ENCODE measurements at regions not wholly inside any gene's neighbourhood (a gene's known extent, or its start where the extent isn't known, plus 50 kb on each side); places are given as distances from the start of the nearest gene placed in this dataset.
A peak's percentile ranks its signal among the peaks of the same experiment; 100 is the strongest.
"Not testable (repeated sequence)": the region's sequence is repeated elsewhere in the genome, so short reads cannot be mapped to it uniquely, and the experiment has no call there.

- H3K9me3 ChIP-seq = peaks cover 18% of the 10 kb centered on the region
- no peaks in the 10 kb centered on the region for H3K27me3 ChIP-seq
- no peak overlapping the region for H3K4me3 ChIP-seq
- H3K36me3 ChIP-seq = no peaks in the 10 kb centered on the region
- no peak for DNase-seq
Observed at GRCh38 chr1:222068937-222069336, 327.0 kb upstream of the DUSP10 start.

- H3K4me3 ChIP-seq = no peak overlapping the region
- H3K27me3 ChIP-seq = no peaks in the 10 kb centered on the region
- H3K9me3 ChIP-seq = peaks cover 18% of the 10 kb centered on the region
- no peaks in the 10 kb centered on the region for H3K36me3 ChIP-seq
- no peak for DNase-seq
Observed at GRCh38 chr1:222068101-222068500, 326.2 kb upstream of the DUSP10 start.

DNA sequence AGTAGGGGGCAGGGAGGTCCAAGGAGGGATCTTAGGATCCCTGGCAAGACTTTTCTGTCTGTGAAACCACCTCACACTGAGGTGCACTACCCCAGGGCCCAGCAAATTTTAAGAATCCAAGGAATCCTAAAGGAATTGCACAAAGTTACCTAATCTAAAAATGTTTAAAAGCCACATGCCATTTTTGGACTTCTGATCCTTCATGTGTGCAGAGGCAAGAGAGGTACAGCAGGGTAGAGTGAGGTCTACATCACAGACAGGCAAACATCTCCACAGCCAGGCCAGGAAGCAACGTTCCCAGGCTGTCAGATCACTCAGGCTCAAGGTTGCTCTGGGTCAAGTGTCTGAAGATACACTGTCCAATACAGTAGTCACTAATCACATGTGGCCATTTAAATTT is 324.6 kb upstream of the DUSP10 start:
- no peaks in the 10 kb centered on the region for H3K36me3 ChIP-seq
- no peak overlapping the region for H3K4me3 ChIP-seq
- DNase-seq = no peak
- H3K27me3 ChIP-seq = no peaks in the 10 kb centered on the region
- peaks cover 18% of the 10 kb centered on the region for H3K9me3 ChIP-seq

DNA sequence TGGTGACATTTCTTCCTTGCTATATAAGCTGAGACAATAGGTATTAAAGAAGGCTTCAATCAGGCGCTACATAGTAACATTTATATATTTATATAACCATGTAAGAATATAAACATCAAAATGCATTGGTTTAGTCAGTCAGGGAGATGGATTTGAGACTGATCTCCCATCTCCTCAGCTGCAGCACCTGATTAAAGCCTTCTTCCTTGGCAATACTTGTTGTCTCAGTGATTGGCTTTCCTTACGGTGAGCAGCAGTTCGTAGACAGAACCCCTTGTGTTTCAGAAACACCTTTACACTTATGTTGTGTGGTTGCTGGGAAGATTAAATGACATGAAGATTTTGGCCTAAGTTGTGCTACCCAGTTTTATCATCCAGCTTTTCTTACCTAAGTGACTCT is 323.3 kb upstream of the DUSP10 start:
- H3K9me3 ChIP-seq = peaks cover 18% of the 10 kb centered on the region
- no peaks in the 10 kb centered on the region for H3K27me3 ChIP-seq
- no peaks in the 10 kb centered on the region for H3K36me3 ChIP-seq
- H3K4me3 ChIP-seq = no peak overlapping the region
- no peak for DNase-seq

GRCh38 chr1:222064388-222065211 is 322.7 kb upstream of the DUSP10 start:
- Histone ChIP-seq H3K4me3 (no peak overlapping the region), H3K9me3 (peaks cover 18% of the 10 kb centered on the region), H3K27me3 (no peaks in the 10 kb centered on the region), H3K36me3 (no peaks in the 10 kb centered on the region)
- DNase-seq = peak; percentile 13

GRCh38 chr1:222062640-222063039 is 320.8 kb upstream of the DUSP10 start:
- no peaks in the 10 kb centered on the region for H3K27me3 ChIP-seq
- H3K4me3 ChIP-seq = no peak overlapping the region
- no peaks in the 10 kb centered on the region for H3K36me3 ChIP-seq
- DNase-seq = no peak
- peaks cover 18% of the 10 kb centered on the region for H3K9me3 ChIP-seq

DNA sequence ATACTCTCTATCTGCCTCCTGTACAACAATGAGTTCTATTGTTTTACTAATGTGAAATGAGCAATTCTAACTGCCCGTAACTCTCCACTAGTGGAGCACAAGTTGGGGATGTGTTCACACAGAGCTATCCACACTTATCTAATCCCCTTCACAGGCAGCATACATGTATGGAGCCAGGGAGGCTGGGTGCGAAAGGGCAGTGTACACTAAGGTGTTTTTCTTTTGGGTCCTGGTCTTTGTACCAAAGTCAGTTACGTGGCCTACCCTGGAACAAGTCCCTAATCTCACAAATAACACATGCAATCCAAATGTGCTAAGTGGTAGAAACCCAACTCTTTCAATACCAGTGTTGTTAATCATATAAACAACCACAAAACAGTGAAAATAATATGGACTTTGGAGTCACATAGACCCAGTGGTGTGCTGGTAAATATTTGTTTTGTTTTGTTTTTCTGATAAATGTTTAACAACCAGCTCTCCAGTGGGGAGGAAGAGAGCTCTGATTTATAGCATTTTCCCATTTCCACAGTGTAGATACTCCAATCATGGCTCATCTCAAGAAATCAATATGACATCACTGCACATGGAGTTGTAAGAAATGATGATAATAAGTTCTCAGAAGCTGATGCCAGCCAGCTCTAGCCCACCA is 319.9 kb upstream of the DUSP10 start:
- no peaks in the 10 kb centered on the region for H3K36me3 ChIP-seq
- H3K9me3 ChIP-seq = peaks cover 18% of the 10 kb centered on the region
- H3K4me3 ChIP-seq = no peak overlapping the region
- H3K27me3 ChIP-seq = no peaks in the 10 kb centered on the region
- DNase-seq = no peak

DNA sequence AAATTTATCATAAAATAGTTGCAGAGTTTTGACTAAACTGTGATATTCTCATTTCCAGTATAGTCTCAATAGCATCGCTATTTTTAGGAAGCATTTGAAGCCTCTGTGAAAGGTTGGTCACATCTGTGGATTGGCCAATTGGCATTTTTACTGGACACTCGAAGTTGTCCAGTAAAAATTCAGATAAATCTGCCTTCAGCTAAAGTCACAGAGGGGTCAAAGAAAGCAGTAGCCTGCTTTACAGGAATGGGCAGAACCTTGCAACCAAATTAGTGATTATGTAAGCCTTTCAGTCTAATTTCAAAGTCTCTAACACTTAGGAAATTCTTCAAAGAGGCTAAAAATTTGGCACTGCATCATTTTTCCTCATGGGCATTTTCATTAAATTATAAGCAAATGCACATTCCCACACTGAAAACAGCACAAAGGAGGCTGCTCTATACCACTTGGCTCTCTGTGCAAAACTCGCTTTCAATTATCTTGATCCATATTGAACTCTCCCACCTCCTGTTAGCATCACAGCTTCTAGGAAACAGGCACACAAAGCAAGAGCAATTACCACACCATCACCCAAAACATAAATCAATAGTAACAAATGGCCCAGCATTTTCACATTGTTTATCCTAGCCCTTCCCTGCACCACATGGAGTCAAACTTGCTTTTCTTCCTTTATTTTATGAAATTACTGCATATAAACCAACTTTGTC is 318.5 kb upstream of the DUSP10 start:
- peaks cover 12% of the 10 kb centered on the region for H3K9me3 ChIP-seq
- H3K4me3 ChIP-seq = no peak overlapping the region
- no peaks in the 10 kb centered on the region for H3K36me3 ChIP-seq
- no peaks in the 10 kb centered on the region for H3K27me3 ChIP-seq
- no peak for DNase-seq

DNA sequence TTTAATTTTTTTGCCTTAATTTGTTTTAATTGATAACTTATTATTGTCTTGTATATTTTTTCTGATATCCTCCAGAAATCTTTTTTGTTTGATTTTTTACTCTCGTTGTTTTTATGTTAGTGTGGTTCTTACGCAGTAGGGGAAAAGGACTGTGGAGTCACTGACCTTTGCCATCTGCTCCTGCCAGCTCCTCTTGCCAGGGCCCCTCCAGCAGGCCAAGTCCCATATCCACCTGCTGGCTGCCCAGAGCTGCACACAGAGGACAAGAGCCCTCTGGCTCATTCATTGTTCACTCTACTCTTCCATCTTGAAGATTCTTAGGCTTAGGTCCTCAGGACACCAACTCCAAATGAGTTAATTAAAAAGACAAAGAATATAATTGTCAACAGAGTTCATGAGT is 316.4 kb upstream of the DUSP10 start:
- no peaks in the 10 kb centered on the region; the same call in 1 of the 2 replicates for H3K9me3 ChIP-seq
- H3K27me3 ChIP-seq = no peaks in the 10 kb centered on the region
- no peak overlapping the region for H3K4me3 ChIP-seq
- no peaks in the 10 kb centered on the region for H3K36me3 ChIP-seq
- DNase-seq = no peak

DNA sequence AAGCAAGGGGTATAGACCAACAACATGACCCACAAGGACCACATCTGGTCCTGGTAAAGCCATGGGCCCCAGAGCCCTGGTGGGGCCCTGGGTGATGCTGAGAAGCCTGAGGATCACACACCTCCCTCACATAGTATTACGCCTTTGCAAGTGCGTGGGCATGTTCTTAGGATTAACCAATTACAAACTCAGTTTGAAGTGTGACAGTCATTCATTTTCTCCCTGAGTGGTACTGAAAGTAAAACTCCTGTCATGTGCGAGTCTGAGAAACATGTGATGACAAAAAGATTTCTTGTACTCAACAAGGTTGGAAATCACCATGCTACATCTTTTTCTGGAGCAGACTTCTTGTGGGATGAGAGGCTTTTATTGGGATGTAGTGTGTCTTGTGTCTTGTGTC is 315.3 kb upstream of the DUSP10 start:
- Histone ChIP-seq H3K27me3 (no peaks in the 10 kb centered on the region), H3K36me3 (no peaks in the 10 kb centered on the region), H3K4me3 (no peak overlapping the region), H3K9me3 (no peaks in the 10 kb centered on the region)
- DNase-seq = no peak

DNA sequence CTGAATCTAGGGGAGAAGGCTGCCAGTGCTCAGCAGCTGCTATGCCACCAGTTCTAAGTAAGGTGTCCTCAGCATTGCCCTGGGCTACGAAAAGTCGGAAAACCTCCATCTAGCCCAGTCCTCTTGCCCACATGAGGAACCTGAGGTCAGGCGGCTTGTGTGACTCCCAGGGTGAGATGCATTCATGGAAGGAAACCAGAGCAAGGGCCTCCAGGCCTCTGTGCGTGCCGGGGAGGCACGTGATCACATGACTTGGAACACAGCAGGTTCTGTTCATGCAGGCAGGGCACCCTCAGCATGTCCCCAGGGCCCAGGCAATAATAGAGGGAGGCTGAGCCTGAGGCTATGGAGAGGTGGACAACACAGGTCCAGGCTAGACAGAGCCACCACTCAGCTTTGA is 312.5 kb upstream of the DUSP10 start:
- no peaks in the 10 kb centered on the region for H3K27me3 ChIP-seq
- H3K36me3 ChIP-seq = no peaks in the 10 kb centered on the region
- no peaks in the 10 kb centered on the region for H3K9me3 ChIP-seq
- no peak overlapping the region for H3K4me3 ChIP-seq
- DNase-seq = no peak

GRCh38 chr1:222053790-222054294 is 312.0 kb upstream of the DUSP10 start:
- H3K27me3 ChIP-seq = no peaks in the 10 kb centered on the region
- no peak for DNase-seq
- H3K4me3 ChIP-seq = no peak overlapping the region
- H3K36me3 ChIP-seq = no peaks in the 10 kb centered on the region
- H3K9me3 ChIP-seq = no peaks in the 10 kb centered on the region

DNA sequence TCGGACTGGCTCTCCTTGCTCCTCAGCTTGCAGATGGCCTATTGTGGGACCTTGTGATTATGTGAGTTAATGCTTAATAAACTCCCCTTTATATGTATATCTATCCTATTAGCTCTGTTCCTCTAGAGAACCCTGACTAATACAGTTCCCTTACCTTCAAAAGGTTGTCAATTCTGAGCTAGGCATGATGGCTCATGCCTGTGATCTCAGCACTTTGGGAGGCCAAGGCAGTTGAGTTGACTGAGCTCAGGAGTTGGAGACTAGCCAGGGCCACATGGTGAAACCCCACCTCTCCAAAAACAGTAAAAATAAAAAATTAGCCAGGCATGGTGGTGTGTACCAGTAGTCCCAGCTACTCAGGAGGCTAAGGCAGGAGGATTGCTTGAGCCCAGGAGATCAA is 309.4 kb upstream of the DUSP10 start:
- not testable (repeated sequence) for H3K27me3 ChIP-seq, DNase-seq, H3K9me3 ChIP-seq, H3K36me3 ChIP-seq, H3K4me3 ChIP-seq

GRCh38 chr1:222049661-222050060 is 307.8 kb upstream of the DUSP10 start:
- not testable (repeated sequence) for H3K4me3 ChIP-seq, H3K36me3 ChIP-seq, DNase-seq, H3K9me3 ChIP-seq, H3K27me3 ChIP-seq

DNA sequence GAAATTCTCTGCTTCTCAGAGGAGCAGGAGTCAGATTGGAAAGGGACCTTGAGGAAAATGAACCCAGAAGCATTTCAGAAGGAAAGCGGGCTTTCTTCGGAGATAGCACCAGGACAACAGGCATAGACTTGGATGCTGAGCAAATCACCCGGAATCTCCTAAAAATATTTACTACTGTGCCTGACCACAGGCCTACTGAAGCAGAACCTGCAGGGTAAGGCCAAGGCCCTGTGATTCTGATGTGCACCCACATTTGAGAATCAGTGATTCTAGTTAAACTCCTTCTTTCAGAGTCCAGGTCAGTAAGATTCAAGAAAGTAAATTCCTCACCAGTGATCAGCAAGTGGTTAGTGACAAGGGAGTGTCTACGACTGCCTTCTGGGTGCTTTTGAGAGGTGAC is 307.3 kb upstream of the DUSP10 start:
- Histone ChIP-seq H3K27me3 (no peaks in the 10 kb centered on the region), H3K36me3 (no peaks in the 10 kb centered on the region)
- no peak for DNase-seq

DNA sequence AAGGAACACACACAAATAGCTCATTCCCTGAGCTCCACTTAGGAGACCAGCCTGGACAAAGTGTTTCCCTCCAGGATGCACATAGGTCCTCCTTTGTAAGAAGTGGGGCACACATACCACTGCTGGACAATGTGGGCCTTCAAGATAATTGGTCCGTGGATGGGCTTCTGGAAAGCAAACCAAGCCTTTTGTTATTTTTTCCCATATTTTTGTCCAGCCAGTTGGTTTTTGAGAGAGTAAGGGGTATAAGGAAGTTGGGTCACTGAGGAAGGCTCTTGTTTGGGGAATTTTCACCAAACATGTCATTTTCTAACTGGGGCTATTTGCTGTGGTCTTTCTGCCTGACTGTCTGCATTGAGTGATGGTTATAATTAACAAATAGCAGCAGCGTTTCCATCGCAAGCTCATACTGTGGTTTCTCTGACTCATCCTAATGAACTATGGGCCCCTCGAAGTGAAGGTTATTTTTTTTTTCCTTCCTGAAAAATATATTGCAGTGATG is 306.3 kb upstream of the DUSP10 start:
- no peak overlapping the region for H3K4me3 ChIP-seq
- H3K36me3 ChIP-seq = no peaks in the 10 kb centered on the region
- H3K9me3 ChIP-seq = no peaks in the 10 kb centered on the region
- no peaks in the 10 kb centered on the region for H3K27me3 ChIP-seq
- no peak for DNase-seq

More for the DNA sequence above, 307.3 kb upstream of the DUSP10 start:
- Histone ChIP-seq H3K4me3 (no peak overlapping the region), H3K9me3 (no peaks in the 10 kb centered on the region)

GRCh38 chr1:222047366-222047765 is 305.5 kb upstream of the DUSP10 start:
- no peak for DNase-seq
- Histone ChIP-seq H3K4me3 (no peak overlapping the region), H3K36me3 (no peaks in the 10 kb centered on the region), H3K27me3 (no peaks in the 10 kb centered on the region), H3K9me3 (no peaks in the 10 kb centered on the region)
